Skeletal muscle cell (primary cell): ENCODE measurements at regions not wholly inside any gene's neighbourhood (a gene's known extent, or its start where the extent isn't known, plus 50 kb on each side); places are given as distances from the start of the nearest gene placed in this dataset.

ENCODE experiments used
- DNase-seq: peaks from one replicate; pipeline ENCODE4 v3.0.0-alpha.2; 2010; ENCODE audit warnings: low read depth
- H3K4me3 ChIP-seq: 2 replicates; pipeline ENCODE4 v1.5.1; 2011; ENCODE audit warnings: low read depth, mild to moderate bottlenecking, control low read depth, low read length, moderate library complexity

DNA sequence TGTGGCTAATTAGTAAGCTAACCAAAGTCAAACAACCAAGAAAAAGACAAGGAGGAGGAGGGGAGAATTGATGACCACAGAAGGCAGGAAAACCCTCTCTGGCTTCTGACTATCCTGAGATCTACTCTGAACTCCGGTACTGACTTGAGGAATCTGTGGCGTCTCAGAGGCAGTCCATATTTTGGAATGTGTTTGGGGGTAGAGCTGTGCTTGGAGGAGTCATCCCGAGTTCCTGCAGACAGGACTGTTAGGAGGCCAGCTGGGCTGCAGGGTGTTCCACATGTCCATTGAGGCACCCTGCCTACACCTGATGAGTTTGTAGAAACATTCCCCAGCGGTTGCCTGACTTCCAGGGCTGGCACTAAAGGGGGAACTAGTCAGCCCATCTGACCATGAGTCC is 91.6 kb downstream of the PLCE1 start:
- DNase-seq: no peak
- H3K4me3 ChIP-seq: no peak overlapping the region

DNA sequence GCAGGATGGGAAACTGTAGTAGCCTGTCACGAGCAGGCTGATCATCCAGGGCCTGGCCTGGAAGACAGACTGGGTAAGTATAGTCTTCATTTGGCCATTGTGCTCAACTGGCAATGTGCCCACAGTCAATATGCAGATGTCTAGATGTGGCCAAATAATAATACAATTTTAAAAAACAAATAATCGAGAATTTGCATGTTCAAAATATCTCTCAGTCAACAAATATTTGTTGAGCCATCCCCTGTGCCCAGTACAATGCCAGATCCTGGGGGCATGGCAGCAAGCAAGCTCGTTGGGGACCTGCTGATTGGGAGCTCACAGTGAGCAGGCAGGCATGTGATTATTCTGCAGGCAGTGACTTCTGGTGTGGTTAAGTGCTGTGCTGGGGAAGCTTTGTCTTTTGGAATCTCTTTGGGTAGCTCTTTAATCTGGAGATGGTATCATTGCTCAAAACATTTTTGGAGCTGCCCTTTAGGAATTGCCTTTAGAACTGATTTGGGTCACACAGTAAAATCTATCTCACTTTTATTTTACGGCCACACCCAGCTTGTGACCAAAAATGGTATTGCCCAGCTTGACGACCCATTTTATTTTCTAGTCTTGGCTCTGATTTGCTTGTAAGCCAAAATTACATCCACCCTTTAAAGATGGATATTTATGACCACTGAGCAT is 92.2 kb downstream of the PLCE1 start:
- DNase-seq: no peak
- no peak overlapping the region for H3K4me3 ChIP-seq

DNA sequence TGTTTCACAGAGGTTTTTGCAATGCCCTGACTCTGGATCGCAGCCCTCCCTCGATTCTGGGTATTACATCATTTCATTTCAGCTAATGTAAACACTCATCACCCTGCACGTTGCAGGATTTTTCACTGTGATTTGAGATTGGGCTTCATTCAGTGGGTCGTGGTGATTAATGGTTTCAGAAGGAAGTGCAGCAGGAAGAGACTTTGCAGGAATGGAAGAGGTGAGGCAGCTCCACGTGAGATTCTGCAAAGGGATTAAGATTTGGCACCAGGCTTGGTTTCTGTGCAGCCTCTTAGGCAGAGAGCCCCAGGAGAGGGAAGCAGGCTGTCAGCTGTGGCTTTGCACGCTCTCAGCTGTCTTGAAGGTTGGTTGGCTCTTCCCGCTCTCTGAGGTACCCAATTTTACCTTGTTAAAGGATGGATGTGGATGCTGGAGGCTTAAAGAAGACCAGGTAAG is 95.2 kb downstream of the PLCE1 start:
- H3K4me3 ChIP-seq: no peak overlapping the region
- DNase-seq: peak; percentile 52

DNA sequence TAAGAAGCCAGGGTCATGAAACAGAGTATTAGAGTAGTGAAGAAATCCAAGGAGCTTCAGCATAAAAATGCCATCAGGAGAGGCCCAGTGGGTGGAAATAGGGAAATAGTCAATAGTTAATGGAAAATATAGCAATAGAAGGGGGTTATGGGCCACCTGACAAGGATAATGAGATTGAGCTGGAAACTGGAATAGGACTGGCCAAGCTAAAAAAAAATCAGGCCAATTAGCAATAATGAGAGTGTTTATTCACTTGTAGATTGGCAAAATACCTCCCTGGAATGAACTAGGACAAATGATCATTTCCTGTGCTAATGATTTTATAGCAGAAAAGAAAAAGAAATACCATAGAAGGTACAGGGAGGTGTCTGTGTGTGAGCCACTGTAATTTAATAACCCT is 97.9 kb downstream of the PLCE1 start:
- DNase-seq: no peak
- H3K4me3 ChIP-seq: no peak overlapping the region

DNA sequence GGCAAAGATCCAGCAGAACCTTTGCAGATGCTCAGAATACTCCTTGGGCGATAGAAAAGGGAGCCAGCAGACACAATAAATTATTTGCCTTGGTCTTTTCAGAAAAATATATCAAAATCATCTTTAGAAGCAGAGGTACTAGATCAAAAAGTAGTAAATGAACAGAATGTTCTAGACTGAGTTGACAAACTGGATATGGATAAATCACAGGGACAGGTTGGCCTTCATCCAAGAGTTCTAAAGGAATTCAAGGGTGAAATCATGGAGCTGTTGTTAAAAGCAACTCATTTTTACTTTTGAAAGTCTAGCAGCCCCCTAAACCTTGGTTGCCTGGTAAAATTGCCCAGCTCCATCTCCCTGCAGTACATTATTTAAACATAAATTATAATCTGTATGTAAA is 99.1 kb downstream of the PLCE1 start:
- no peak overlapping the region for H3K4me3 ChIP-seq
- peak; percentile 48 for DNase-seq

DNA sequence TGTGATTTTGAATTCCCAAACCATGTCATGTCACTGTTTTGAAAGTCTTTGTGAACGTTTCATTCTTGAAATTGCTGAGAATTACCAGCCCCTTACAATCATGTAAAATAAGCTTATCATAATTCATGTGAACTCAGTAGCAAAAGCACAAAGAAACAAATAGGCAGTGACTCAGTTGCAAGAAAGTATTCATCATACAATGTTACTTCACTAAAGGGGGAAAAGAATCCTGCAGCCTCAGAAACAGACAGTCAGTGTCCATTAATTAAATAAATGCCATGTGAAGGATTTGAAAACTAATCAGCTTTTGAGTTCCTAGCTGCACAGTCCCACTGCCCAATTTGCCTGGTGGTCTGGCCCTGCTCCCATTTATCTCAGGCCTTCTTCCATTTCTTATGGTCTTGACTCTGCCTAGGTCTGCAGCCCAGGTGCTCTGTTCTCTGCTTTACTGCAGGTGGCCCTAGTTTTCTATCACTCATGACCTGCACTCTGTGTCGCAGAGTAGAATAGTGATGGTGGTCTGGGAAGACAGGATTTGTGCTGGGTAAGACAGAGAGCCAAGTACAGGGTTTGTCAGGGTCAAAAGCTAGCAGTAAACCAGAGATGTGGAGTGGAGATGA is 99.7 kb downstream of the PLCE1 start:
- H3K4me3 ChIP-seq: no peak overlapping the region
- no peak for DNase-seq

DNA sequence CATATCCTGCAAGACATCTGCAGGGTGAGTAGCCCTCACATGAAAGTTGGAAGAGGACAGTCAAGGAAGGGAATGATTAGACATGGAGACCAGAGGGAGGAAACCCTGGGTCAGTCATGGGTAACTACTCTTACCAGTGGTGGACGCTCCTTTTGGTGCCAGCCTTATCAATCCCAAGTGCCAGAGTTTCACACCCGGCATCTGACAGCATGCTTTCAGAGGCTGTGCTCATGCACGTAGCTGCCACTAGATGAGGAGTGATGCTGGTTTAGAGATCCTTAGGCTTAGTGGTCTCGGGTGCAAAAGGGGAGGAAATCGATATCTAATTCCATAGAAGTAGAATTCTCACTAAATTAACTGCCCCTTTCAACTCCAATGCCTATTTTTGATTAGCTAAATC is 100.8 kb downstream of the PLCE1 start:
- no peak overlapping the region for H3K4me3 ChIP-seq
- no peak for DNase-seq

DNA sequence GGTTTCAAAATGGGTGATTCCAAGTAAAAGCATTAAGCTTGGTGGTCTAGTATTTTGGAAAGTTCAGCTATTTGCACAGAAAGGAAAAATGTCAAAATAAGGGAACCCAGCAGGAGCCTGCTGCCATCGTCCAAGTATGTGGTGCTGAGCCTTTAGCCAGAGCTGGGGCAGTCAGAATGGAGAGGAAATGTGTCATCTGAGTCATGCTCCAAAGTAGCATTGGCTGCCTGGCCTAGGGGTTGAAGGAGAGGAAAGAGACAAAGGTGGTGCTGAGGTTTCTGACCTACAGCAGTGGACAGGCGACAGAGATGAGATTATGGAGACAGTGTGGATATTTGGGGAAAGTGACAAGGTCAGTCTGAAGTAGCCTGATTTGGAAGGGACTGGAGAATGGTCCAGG is 103.9 kb downstream of the PLCE1 start:
- no peak for DNase-seq
- H3K4me3 ChIP-seq: no peak overlapping the region

DNA sequence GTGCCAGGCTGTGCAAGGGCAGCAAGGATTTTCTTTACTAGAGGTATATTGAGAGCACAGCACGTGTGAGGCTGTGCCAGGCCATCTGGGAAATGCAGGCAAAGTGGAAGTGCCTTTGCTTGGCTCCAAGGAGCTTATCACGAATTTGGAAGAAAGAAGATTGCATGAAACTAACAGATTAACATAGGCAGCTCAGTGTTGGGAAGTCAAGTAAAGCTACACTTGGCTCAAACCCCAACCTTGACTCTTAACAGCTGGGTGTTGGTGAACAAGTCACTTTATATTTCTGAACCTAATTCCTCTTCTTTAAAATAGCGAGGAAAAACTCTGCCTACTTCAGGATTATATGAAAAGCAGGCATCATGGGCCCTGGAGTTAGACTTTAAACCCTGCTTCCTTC is 105.2 kb downstream of the PLCE1 start:
- H3K4me3 ChIP-seq: no peak overlapping the region
- no peak for DNase-seq

DNA sequence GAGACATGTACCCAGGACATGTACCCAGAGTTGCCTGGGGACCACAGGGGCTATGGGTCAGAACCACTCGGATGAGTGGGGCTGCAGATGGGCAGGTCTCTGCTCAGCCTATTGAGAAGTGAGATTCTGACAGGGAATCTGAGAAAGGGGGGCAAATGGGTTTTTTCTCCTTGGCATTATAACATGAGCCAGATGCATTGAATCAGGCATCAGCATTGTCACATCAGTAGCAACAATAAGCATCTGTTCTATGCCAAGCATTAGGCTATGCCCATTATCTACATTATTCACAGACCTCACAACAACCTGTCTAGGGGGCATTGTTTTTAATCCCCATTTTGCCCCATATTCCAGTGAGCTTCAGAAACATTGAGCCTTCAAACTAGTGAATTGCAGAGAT is 108.2 kb downstream of the PLCE1 start:
- H3K4me3 ChIP-seq: no peak overlapping the region

DNA sequence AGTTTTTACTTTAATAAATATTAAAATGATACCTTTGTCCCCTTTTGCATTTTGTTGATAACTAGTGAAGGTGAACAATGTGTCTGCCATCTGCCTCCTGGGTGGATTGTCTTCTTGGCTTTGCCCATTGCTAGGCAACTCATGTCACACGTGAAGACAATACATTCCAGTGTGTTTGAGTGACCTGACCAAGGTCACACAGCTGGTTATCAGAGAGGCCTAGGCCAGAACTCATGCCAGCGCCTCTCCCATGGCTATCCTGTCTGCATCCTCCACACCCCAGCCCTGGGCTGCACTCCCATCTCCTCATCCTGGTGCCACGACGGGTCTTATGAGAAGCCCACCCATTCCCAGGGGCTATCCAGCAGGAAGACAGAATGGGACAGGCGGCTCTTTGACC is 108.7 kb downstream of the PLCE1 start:
- no peak overlapping the region for H3K4me3 ChIP-seq
- DNase-seq: no peak

More for the DNA sequence above, 108.2 kb downstream of the PLCE1 start:
- no peak for DNase-seq

DNA sequence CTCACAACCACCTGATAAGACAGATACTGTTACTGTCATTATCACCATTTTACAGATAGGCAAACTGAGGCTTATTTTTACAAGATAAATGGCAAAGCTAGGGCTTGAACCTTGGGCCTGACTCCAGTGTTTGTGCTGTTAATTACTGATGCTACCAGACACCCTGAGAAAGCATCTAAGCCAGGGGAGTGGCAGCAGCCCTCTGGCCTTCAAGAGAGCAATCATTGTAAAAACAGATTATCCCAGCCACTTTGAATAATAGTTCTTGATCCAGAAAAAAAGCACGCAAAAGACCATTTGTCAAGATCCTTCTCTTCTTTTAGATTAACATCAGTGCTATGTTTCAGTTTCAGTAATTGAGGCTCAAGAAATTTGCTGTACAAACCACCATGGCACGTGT is 109.5 kb downstream of the PLCE1 start:
- no peak for DNase-seq
- H3K4me3 ChIP-seq: no peak overlapping the region

DNA sequence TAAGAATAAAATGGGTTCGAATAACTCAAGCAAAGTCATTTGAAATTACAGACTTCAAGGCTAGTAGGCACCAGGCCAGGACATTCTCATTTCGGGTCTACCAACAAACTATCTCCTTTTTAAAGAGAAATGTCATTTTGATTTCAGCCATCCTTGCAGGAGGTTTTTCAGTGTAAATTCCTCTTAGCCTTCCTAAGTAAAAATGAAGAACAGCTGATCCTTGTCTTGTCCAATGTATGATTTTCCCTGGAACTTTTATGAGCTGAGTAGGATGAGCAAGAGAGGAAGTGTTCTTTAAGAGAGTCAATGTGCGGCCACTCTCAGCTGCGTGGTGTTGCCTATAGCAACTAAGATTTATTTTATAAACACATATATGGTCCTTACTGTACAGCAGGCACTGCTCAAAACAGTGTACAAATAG is 110.1 kb downstream of the PLCE1 start:
- H3K4me3 ChIP-seq: no peak overlapping the region
- DNase-seq: peak; percentile 45

DNA sequence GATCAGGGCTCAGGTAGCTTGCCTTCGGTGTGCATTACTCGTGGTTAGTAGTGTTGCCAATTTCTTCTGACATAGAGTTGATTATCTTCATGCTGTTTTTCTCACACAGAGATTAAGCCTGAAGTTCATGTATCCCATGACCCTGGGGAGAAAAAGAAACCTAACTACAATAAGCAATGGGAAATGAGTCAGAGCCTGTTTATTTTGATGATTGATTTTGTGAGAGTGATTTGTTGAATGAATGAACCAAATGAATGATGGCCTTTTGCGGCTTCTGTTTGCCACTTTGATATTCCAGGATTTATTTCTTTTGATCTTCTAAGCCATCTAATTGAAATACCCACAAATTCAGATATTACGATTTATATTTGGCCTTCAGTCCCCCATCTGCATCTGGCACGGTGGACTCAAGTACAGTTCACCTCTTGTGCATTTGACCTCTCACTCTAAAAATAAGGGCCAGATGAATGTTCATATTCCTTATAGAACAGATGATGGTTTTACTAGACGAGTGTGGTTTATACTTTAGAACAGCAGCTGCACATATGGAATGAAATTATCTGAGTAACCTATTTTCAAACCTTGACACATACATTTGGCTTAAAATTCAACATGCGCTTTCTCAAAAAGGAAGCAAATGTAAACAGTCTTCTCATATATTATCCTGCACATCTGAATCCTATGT is 110.7 kb downstream of the PLCE1 start:
- no peak overlapping the region for H3K4me3 ChIP-seq

DNA sequence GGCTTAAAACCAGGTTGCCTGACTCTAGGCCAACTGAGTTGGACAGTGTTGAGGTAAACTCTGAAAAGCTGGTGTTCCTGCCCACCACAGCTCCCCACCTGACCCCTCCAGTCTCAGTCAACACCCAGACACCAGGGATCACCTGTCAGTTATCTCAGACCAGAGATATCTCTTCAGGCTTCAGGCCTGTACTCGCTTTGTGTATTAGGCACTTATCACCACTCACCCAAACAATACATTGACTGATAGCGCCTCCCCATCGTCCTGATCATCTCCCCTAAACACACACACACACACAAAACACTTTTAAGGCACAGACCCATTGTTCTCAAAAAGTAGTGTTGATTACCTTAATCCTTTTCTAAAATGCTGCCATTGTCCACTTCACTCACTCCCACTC is 111.5 kb downstream of the PLCE1 start:
- no peak overlapping the region for H3K4me3 ChIP-seq
- no peak for DNase-seq

More for the DNA sequence above, 110.7 kb downstream of the PLCE1 start:
- no peak for DNase-seq

DNA sequence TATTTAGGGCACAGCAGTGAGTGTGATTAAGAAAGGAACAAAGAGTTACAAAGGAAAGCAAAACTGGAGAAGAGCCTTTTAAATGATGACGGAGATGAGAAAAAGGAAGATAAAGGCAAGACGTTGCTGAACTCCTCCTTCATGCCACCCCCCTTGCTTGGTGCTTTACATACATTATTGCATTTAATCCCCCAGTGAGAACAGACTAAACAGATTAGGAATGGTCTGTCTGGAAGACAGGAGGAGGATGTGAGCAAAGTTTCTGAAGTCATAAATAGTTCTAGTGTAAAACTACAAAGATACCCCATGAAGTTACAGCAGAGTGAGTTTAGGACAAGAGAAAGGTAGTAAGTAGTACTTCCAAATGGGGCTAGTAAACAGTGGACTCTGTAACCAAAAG is 113.5 kb downstream of the PLCE1 start:
- DNase-seq: no peak
- H3K4me3 ChIP-seq: no peak overlapping the region

DNA sequence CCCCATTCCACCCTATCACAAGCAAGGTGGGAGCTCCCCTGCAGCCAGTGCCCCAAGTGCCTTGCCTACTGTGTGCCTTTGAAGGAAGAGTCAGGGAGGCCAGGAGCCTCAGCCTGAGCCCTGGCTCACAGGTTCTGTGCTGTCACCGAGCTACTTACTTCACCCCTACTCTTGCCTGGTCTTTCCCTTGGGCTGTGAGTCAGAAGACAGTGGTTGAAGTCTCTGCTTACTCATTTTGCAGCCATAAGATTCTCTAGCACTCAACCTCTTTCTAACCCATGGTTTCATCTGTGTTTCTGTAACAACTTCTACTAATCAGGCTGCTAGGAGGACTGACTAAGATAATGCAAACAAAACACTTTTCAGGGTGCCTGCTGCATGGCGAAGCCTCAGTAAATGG is 114.5 kb downstream of the PLCE1 start:
- peak; percentile 62 for DNase-seq
- no peak overlapping the region for H3K4me3 ChIP-seq

DNA sequence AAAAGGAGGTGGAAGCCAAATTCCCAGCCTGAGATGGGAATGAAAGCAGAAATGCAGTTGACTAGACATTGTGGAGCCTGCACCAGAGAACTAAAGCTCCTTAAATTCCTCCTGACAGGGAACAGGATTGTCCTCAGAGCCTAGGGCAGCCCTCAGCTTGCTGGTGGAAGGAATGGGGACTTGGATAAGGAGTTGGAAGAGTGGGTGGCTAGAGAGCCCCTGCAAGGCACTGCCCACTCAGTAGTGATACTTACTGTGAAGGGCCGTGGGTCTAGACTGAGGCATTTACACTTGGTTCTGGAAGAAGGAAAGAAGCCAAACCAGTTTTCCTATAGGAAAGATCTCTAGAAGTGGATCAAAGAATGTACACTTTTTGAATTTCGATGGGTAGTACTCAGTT is 117.6 kb downstream of the PLCE1 start:
- no peak for DNase-seq
- H3K4me3 ChIP-seq: no peak overlapping the region

DNA sequence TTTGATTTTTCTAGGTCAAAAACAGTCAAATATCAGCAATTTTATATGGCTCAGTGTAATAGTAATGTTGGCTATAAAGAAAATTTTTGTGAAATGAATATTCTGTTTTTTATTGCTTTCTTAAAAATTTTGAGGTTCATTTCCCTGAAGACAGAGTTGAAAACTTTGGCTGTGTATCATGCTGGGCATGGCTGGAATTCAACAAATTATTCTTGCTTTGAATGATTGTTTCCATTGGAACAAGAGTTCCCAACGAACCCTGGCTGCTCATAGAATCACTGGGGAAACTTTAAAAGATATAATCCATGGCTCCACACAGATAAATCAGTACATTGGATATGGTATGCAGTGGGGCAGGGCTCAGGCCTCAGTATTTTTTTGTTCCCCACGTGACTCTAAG is 118.6 kb downstream of the PLCE1 start:
- no peak overlapping the region for H3K4me3 ChIP-seq
- no peak for DNase-seq

DNA sequence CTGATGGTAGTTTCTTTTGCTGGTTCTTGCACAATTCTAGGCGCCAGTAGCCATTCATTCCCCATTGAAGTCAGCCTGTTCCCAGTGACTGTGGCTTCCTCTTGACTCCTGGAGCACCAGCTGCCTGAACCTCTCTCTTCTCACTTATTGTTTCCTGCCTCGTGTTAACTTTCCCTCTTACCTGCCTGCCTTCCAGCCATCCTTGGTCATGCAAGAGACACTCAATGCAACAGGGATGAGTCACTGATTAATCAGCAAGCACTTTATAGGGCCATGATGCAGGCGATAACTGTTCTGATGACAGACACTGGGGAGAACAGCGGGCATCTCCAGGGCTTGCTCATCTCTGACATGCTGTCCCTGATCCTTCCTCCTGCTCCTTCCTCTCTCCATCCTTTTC is 122.0 kb downstream of the PLCE1 start:
- no peak overlapping the region for H3K4me3 ChIP-seq
- DNase-seq: no peak

DNA sequence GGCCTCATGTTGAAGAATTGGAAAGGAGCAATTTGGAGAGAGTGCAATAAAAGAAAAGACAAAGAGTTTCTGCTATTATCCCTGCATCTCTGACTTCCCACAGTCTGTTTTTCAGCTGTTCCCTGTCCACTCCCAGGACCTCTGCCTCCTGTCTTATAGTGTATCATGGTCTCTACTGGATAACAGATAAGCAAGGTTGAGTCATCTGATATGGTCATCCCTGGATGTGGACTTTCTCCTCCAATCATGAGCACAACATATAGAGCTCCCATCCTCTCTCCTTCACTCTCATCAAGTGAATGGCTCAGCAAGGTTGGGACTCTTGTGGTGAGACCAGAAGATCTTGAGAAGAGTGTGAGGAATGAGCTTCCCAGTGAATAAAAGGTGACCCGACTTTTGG is 123.1 kb downstream of the PLCE1 start:
- H3K4me3 ChIP-seq: no peak overlapping the region
- DNase-seq: no peak
